Stimulated activated CD4-positive, alpha-beta T cell treated with anti-CD3 and anti-CD28 coated beads, TNF-alpha, amount 100 ng/mL, for 48 hours (primary cell): ENCODE measurements at regions not wholly inside any gene's neighbourhood (a gene's known extent, or its start where the extent isn't known, plus 50 kb on each side); places are given as distances from the start of the nearest gene placed in this dataset.

ENCODE experiments used
- DNase-seq, 3 donors: peaks; one replicate each; pipeline ENCODE4 v3.0.0-alpha.2; 2020; ENCODE audit warnings: low read depth in 3 of 3

DNA sequence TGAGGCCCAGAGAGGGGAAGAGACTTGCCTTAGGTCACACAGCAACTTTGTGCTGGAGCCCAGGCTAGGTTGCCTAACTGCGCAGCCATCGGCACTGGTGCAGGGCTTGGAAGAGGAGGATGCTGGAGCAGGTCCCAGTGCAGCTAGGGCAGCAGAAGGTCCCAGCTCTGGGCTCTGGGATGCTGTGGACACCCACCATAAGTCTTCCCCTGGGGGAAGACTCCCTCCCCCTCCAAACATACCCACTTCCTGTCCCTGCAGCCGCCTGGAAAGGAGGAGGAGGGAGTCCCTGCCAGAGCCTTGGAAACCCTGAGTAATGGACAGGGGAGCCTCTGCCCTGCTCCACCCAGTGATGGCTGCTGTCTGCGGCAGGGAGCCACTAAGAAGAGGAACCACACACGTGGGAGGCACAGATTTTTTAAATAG is 93.6 kb downstream of the NCR2 start:
- DNase-seq, result peak; percentile 28 to 44 (median 43)

DNA sequence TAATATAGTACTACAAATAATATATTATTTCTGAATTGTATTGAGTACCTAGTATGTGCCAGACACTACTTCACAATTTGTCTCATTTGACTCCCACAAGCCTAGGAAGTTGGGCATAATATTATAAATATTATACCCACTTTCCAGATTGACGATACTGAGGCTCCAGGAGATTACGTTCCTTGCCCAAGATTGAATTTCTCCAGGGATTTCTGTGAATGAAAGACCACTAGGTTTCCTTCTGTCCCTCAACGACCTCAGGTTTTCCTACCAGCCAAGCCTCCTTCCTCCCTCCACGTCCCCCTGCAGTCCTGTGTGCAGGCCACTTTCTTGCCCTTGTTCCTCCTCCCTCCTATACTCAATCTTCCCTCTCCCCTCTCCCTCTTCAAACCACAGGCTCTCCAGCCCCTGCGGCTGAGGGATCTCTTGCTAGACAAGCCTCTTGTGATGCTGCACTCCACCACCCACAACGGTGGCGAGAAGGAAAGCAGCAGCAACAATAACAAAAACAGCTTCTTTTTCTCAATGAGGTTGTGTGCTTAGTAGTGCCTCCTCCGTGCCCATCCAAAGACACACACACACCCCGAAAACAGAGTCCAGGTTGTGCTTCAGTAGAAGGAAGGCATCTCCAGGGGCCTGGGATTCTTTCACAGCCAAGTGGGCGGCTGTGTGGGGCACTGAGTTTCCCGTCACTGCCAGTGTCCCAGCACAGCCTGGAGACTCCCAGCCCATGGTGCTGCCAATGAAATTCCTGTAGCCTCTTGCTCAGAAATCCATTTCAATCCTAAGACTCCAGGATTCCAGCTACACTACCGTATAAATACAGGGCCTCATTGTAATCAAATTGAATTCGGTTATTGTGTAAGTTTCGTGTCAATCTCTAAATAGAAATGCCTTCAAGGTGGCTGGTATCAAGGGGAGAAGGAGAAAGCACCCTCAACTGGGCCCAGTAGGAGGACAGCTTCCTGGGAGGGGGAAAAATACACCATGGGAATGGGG is 94.4 kb downstream of the NCR2 start:
- DNase-seq, result no peak

GRCh38 chr6:41430875-41431274 is 95.5 kb downstream of the NCR2 start:
- no peak for DNase-seq

GRCh38 chr6:41432280-41432679 is 96.9 kb downstream of the NCR2 start:
- no peak for DNase-seq

DNA sequence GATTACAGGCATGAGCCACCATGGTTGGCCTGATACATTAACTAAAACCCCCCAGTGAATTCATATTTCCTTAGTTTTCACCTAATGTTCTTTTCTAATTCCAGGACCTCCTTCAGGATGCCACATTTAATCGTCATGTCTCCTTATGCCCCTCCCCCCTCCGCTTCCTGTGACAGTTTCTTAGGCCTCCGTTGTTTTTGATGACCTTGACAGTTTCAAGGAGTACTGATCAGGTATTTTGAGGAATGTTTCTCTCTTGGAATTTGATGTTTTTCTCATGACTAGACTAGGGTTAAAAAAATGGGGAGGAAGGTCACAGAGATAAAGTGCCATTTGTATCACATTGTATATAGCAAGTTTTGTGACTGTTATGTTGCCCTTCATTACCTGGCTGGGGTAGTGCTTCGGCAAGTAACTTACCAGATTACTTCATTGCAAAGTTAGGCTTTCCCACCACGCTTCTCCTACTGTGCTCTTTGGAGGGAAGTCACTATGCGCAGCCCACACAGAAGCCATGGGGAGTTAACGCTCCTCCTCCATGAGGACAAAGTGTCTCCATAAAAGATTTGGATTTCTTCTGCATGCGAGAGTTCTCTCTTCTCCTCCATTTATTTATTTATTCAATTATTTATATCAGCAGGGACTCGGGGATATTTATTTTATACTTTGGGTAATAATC is 99.5 kb downstream of the NCR2 start:
- DNase-seq, result no peak

- no peak for DNase-seq
These were observed 102.2 kb downstream of the NCR2 start for GRCh38 chr6:41437604-41438003.

DNA sequence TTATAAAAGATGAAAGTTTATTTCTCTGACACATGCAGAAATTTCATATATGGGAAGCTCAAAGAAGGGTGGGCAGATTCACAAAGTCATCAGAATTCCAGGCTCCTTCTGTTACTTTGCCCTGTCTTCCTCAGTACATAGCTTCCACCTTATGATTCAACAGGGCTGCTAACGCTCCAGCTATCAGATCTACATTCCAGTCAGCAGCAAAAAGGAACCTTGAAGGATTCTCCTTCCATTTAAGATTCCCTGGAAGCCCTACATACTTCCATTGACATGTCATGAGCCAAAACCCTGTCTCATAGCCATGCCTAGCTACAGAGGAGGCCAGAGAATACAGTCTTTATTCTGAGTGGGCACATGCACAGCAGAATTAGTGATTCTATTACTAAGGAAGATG is 103.3 kb downstream of the NCR2 start:
- no peak for DNase-seq

DNA sequence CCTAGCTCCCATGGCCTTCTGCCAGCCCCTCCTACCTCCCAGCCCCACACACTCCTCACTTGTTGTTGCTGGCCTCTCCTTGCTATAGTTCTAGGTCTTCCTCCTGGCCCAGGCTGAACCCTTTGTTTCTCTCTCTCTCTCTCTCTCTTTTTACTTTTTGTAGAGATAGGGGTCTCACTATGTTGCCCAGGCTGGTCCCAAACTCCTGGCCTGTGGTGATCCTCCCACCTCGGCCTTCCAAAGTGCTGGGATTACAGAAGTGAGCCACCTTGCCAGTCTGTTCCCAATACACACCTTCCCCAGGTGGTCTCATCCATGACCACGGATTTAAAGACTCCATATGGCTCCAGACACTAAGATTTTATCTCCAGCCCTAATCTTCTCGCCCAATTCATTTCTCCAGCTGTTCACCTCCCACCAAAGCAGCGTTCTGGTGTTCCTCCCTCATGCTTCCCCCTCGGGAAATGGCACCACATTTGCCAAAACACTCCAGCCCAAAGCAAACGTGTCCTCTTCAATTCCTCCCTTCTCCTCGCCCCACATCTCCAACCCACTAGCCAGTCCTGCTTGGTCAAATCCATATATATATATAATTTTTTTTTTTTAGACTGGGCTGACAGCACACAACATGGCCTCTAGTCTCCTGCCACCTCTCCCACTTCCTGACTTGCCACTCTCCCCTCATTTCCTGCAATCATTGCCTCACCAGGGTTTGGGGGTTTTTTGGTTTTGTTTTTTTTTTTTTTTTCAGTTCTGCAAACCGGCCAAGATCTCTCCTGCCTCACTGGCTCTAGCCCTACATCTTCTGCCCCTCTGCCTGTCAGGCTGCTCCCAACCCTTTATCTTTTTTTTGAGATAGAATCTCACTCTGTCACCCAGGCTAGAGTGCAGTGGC is 104.4 kb downstream of the NCR2 start:
- DNase-seq, result no peak

- no peak for DNase-seq
These were observed 105.2 kb upstream of the FOXP4 start for GRCh38 chr6:41440958-41441357.

- DNase-seq, result no peak
These were observed 104.4 kb upstream of the FOXP4 start for GRCh38 chr6:41441598-41442351.

- DNase-seq, result no peak
These were observed 103.9 kb upstream of the FOXP4 start for GRCh38 chr6:41442352-41442672.

GRCh38 chr6:41442800-41443501 is 103.2 kb upstream of the FOXP4 start:
- DNase-seq, result peak in 1 of 3 donors; percentile 38

GRCh38 chr6:41443616-41444525 is 102.3 kb upstream of the FOXP4 start:
- DNase-seq, result no peak

DNA sequence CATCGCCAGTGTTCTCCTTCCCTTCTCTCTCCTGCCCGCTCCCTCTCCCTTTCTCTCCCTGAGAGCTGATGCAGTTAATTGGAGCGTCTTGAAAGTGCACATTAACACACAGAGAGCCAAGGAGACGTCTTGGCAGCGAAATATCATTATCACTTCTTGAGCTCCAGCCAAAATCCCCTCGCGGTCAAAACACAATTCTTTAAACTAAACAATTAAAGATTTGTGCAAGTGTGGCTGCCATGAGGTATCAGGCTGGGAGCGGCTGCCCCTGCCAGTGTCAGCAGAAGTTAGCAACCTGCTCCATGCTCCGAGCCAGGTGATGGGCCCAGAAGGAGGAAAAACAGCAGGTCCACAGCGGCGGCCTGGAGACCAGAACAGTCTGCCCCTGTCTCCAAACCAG is 100.9 kb upstream of the FOXP4 start:
- no peak for DNase-seq

- no peak for DNase-seq
These were observed 100.0 kb upstream of the FOXP4 start for GRCh38 chr6:41446132-41446531.

DNA sequence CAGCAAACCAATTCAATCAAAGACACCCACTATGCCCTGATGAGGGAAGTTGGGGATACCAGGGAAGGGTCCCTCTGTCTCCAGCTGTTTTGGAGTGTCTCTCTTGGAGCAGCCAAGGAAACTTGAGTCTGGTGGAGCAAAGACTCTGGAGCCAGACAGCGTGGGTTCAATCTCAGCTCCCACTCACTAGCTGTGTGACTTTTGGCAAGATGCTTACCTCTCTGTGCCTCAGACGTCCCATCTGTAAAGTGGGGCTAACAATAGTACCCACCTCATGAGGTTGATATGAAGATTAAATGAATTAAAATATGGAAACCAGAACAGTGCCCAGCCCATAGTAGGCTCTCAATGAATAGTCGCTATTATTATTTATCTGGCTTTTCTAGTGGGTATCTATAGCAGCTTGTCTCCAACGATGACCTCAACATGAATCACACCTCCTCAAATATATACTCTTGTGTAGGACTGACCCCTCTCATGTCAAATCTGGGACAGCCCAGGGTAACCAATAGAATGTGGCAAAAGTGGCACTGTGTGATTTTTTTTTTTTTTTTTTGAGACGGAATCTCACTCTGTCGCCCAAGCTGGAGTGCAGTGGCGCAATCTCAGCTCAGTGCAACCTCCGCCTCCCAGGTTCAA is 99.2 kb upstream of the FOXP4 start:
- no peak for DNase-seq

DNA sequence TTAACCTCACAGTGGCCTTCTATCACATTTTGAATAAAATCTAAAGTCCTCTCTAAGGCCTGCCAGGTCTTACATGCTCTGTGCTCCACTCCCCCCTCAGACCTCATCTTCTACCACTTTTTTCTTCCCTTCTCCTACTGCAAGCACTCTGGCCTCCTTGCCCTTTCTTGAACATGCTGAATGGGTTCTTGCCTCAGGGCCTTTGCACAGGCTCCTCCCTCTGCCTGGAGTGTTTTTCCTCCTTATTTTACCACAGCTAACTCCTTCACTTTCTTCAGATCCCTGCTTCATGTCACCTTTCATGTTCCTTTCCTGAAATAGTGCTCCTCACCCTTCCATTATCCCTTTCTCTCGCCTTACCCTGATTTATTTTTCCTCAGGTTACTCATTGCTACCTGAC is 97.9 kb upstream of the FOXP4 start:
- no peak for DNase-seq

GRCh38 chr6:41449399-41450245 is 96.6 kb upstream of the FOXP4 start:
- DNase-seq, result no peak
